Tibial artery (tissue), 4 donors: ENCODE measurements at regions not wholly inside any gene's neighbourhood (a gene's known extent, or its start where the extent isn't known, plus 50 kb on each side); places are given as distances from the start of the nearest gene placed in this dataset.

ENCODE experiments used
- DNase-seq, 2 donors: peaks; one replicate each; pipeline ENCODE4 v3.0.0-alpha.2; 2019
- H3K27ac ChIP-seq, 2 donors: fragments of 200-600 bp; sonication (generic) in 1 of 2; 1 replicate in 1 of 2; 2 replicates in 1 of 2; pipeline ENCODE4 v1.5.1; 2018 to 2019; ENCODE audit warnings: mild to moderate bottlenecking in 1 of 2
- H3K27me3 ChIP-seq, 2 donors: fragments of 200-600 bp; sonication (generic) in 1 of 2; one replicate each; pipeline versions ENCODE4 v1.5.1 to v1.6.0; 2016 to 2019
- H3K36me3 ChIP-seq, 3 donors: fragments of 200-600 bp; sonication (generic) in 2 of 3; one replicate each; pipeline ENCODE4 v1.5.1; 2016 to 2019; ENCODE audit warnings: mild to moderate bottlenecking in 2 of 3
- H3K4me1 ChIP-seq, 4 donors: fragments of 200-600 bp; sonication (generic) in 2 of 4; 1 replicate in 3 of 4; 2 replicates in 1 of 4; pipeline ENCODE4 v1.5.1; 2016 to 2019
- H3K4me3 ChIP-seq, 2 donors: fragments of 200-600 bp; sonication (generic) in 1 of 2; 1 replicate in 1 of 2; 2 replicates in 1 of 2; pipeline ENCODE4 v1.5.1; 2018 to 2019; ENCODE audit warnings: mild to moderate bottlenecking in 2 of 2
- H3K9me3 ChIP-seq, 3 donors: fragments of 200-600 bp; sonication (generic) in 1 of 3; one replicate each; pipeline ENCODE4 v1.5.1; 2016 to 2019
- intact Hi-C: fragments of 100-400 bp; cut with DNase I; formaldehyde crosslinking; loops from one replicate; pipeline ENCODE4 v1.15.0; 2023; ENCODE audit warnings: low total_unique reads
- TF ChIP-seq, protein P1 (sequence below), 2 experiments: fragments of 200-600 bp in 1 of 2; fragments of 450-650 bp in 1 of 2; IDR thresholded peaks; one replicate each; pipeline ENCODE4 v1.5.1; 2017 to 2019; ENCODE audit warnings: antibody characterized with exemption in 2 of 2, mild to moderate bottlenecking in 1 of 2, moderate library complexity in 1 of 2

GRCh38 chr13:111394211-111394922 lies 73.9 kb downstream of the TEX29 start:
- Histone ChIP-seq H3K36me3 (no peaks in the 10 kb centered on the region), H3K4me3 (no peak overlapping the region), H3K27ac (no peak overlapping the region), H3K9me3 (no peaks in the 10 kb centered on the region), H3K4me1 (no peaks in the 10 kb centered on the region), H3K27me3 (no peaks in the 10 kb centered on the region)
- TF ChIP-seq, protein P1, sequence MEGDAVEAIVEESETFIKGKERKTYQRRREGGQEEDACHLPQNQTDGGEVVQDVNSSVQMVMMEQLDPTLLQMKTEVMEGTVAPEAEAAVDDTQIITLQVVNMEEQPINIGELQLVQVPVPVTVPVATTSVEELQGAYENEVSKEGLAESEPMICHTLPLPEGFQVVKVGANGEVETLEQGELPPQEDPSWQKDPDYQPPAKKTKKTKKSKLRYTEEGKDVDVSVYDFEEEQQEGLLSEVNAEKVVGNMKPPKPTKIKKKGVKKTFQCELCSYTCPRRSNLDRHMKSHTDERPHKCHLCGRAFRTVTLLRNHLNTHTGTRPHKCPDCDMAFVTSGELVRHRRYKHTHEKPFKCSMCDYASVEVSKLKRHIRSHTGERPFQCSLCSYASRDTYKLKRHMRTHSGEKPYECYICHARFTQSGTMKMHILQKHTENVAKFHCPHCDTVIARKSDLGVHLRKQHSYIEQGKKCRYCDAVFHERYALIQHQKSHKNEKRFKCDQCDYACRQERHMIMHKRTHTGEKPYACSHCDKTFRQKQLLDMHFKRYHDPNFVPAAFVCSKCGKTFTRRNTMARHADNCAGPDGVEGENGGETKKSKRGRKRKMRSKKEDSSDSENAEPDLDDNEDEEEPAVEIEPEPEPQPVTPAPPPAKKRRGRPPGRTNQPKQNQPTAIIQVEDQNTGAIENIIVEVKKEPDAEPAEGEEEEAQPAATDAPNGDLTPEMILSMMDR (IDR thresholded peaks at IDR 0.05), result no peak
- intact Hi-C loops, result no loop called here
- DNase-seq, result peak; percentile 7 to 51

DNA sequence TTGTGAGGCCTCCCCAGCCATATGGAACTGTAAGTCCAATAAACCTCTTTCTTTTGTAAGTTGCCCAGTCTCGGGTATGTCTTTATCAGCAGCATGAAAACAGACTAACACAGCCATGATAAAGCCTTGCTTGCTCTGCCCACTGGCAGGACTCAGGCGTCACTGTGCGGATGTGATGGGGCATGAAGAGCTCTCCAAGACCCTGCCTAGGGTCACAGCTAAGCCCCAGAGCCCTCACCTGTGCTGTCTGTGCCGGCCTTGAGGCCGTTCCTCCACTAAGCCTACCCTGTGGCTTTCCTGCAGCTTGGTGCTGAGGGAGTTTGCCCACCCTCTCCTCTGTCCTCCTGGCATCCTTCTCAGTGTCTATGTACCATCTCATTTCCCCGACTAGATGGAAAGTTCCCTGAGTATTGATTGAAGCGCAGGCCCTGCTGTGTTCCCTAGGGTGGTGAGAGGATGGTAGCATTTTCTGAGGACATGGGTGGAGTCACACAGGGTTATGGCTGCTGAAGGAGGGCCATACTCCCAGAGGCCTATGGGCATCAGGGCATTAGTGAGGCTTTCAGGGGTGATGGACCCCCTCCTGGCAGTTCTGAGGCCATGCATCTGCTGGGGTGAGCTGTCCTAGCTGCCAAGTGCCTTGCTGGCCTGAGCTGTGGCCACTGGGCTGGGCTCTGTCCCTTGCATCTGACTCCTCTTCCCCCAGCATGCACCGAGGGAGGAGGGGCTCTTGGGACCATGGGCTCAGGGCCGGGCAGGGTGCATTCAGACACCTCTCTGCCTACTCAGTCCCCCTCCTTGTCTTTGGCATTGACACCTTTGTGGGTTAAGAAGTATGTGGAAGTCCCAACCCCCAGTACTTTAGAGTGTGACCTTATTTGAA lies 75.3 kb downstream of the TEX29 start:
- H3K27ac ChIP-seq, result no peak overlapping the region
- H3K4me1 ChIP-seq, result no peaks in the 10 kb centered on the region
- H3K27me3 ChIP-seq, result no peaks in the 10 kb centered on the region
- H3K9me3 ChIP-seq, result no peaks in the 10 kb centered on the region
- H3K4me3 ChIP-seq, result no peak overlapping the region
- H3K36me3 ChIP-seq, result no peaks in the 10 kb centered on the region
- TF ChIP-seq, protein P1 (IDR thresholded peaks at IDR 0.05), result no peak
- intact Hi-C loops, result no loop called here
- peak; percentile 3 to 48 for DNase-seq

- no peaks in the 10 kb centered on the region for H3K4me1 ChIP-seq
- no peak overlapping the region for H3K4me3 ChIP-seq
- no peak overlapping the region for H3K27ac ChIP-seq
- TF ChIP-seq, protein P1 (IDR thresholded peaks at IDR 0.05), result no peak
- DNase-seq, result peak; percentile 7 to 45
- intact Hi-C loops, result no loop called here
- H3K27me3 ChIP-seq, result no peaks in the 10 kb centered on the region
- H3K36me3 ChIP-seq, result no peaks in the 10 kb centered on the region
- no peaks in the 10 kb centered on the region for H3K9me3 ChIP-seq
Measured at GRCh38 chr13:111396457-111396856, 76.0 kb downstream of the TEX29 start.

- no peaks in the 10 kb centered on the region for H3K36me3 ChIP-seq
- no peak overlapping the region for H3K27ac ChIP-seq
- H3K9me3 ChIP-seq, result no peaks in the 10 kb centered on the region
- TF ChIP-seq, protein P1 (IDR thresholded peaks at IDR 0.05), result no peak
- H3K4me3 ChIP-seq, result no peak overlapping the region
- intact Hi-C loops, result no loop called here
- no peaks in the 10 kb centered on the region for H3K27me3 ChIP-seq
- DNase-seq, result peak; percentile 7 to 44
- H3K4me1 ChIP-seq, result no peaks in the 10 kb centered on the region
Measured at GRCh38 chr13:111397202-111397880, 76.9 kb downstream of the TEX29 start.

- H3K27ac ChIP-seq, result no peak overlapping the region
- TF ChIP-seq, protein P1 (IDR thresholded peaks at IDR 0.05), result no peak
- no peaks in the 10 kb centered on the region for H3K36me3 ChIP-seq
- H3K4me3 ChIP-seq, result no peak overlapping the region
- no peaks in the 10 kb centered on the region for H3K9me3 ChIP-seq
- intact Hi-C loops, result no loop called here
- DNase-seq, result peak in 1 of 2 donors; percentile 10
- H3K27me3 ChIP-seq, result peaks cover 0 to 7% of the 10 kb centered on the region in 2 donors
- no peaks in the 10 kb centered on the region for H3K4me1 ChIP-seq
Measured at GRCh38 chr13:111398196-111398595, 77.8 kb downstream of the TEX29 start.
